NCI-H128 (cell line): ENCODE measurements at regions not wholly inside any gene's neighbourhood (a gene's known extent, or its start where the extent isn't known, plus 50 kb on each side); places are given as distances from the start of the nearest gene placed in this dataset.
"Not testable (repeated sequence)": the region's sequence is repeated elsewhere in the genome, so short reads cannot be mapped to it uniquely, and the experiment has no call there.

Experiments used
- DNase-seq: peaks from one replicate; lab custom pipeline; 2025; ENCODE audit not compliant: unreplicated experiment; lab: John Stamatoyannopoulos, UW

- no peak for DNase-seq
Observed at GRCh38 chr14:101076451-101077198, 173.1 kb upstream of the RTL1 start.

- peak; percentile 52 for DNase-seq
Observed at GRCh38 chr14:101077481-101078074, 174.1 kb upstream of the RTL1 start.

- no peak for DNase-seq
Observed at GRCh38 chr14:101078170-101078891, 174.8 kb upstream of the RTL1 start.

DNA sequence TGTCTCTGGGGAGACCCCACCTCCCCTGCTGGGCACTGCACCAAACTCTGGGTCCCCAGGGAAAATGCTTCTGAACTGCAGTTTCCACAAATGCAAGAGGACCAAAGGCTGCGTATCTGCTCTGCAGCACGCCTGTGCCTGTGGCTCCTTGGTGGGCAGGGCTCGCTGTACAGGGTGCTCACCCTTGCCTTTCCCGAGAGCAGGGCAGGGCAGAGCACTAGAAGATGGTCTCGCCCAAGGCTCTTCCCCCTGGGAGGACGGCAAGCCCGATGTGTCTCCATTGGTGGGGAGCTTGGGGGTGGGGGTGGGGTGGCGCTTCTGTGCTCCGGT, 175.3 kb upstream of the RTL1 start:
- DNase-seq, result no peak

GRCh38 chr14:101080922-101081593, 177.5 kb upstream of the RTL1 start:
- no peak for DNase-seq

DNA sequence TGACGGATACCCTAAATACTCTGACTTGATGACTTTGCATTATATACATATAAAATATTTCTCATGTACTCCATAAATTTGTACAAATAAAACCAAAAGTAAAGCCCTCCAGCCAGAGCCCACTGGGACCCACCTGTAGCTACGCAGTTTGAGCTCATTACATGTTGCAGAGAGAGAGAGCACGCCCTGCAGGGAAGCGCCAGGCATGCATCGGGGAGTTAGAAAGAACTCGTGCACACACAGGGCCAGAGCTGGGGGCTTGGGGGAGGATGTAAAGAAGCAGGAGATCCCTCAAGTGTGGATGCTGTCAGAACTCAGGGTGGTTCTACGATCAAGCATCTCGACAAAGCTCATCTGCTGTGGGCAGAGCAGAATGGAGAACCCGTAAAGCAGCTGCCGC, 178.5 kb upstream of the RTL1 start:
- DNase-seq, result no peak

DNA sequence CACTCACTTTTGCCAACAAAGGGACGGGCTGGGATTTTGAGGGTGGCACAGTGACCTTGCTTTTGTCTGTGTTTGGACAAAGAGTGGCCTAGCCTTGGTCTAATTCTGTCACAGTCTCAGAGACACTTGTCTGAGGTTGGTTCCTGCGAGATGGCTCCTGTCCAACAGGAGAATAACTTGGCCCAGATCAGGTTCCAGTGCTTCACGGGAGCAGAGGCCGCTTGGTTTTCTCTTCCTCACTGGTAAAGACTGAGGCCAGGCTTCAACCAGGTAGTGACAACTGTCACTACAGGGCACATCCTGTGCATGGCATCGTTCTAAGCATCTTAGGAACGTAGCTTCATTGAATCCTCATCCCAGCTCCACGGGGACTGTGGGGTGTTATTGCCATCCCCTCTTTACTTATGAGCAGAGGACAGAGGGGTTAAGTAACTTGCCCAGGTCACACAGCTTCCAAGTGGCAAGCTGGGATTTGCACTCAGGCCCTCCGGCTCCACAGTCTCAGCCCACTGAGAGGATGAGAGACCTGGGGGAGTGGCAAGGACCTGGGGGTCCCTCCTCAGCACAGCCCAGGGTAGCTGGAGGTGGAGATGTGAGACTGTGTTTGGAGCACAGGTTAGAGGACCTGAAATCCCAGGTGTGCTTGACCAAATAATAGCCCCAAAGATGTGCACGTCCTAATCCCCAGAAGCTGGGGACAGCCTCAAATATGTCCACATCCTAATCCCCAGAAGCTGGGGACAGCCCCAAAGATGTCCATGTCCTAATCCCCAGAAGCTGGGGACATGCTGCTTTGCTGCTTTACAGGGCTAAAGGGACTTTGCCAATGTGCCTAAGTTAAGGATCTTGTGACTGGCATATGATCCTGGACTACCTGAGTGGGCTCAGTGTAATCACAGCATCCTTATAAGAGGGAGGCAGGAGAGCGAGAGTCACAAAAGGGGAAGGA, 179.2 kb upstream of the RTL1 start:
- no peak for DNase-seq

GRCh38 chr14:101083564-101084435, 180.3 kb upstream of the RTL1 start:
- no peak for DNase-seq

DNA sequence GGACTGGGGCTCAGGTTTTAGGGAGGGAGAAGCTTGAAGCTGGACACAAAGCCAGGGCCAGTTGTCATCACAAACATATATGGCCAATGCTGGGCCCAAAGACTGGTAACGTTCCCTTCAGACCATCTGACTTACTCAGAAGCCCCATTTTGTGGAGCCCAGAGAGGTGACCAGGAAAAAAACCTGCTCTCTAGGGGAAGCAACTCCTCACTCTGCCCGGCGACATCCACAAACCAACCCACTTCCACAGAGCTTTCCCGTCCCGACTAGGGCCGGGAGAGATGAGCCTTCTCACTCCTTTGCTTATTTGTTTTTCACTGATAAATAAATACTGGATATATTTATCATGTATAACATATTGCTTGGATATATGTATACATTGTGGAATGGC, 180.9 kb upstream of the RTL1 start:
- no peak for DNase-seq

- DNase-seq, result no peak
Observed at GRCh38 chr14:101086926-101087325, 183.4 kb upstream of the RTL1 start.

DNA sequence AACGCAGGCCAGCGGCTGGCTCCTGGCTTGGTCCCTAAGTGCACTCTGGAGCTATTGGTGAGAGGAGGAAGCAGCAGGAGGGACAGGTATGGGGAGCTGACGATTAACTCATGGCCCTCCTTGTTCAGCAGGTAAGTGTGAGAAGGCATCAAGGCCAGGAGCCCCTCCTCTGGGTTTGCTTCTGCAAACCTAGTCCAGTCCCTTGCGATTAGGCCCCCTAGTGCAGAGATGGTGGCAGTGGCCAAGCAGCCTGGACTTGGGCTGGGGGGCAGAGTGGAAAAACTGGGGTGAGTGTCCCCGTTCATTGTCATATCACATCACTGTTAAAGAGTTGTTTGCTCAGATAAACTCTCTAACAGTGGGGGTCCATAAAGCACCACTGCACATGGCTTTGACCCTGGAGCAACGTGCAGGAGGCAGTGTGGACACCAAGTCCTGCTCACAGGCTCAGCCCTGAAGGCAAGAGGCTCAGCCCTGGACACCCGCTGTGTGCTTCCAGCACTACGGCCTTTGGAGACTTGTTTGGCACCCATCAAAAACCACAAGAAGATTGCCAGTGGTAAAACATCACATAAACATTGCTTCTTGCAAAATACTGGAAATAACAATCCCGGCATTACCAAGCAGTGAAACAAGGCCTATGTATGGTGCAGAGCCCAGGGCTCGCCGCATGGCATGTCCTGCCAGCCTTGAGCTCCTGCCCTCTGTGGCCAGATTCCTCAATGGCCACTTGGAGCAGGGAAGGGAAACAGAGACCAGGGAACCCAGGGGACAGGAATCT, 184.3 kb upstream of the RTL1 start:
- no peak for DNase-seq

DNA sequence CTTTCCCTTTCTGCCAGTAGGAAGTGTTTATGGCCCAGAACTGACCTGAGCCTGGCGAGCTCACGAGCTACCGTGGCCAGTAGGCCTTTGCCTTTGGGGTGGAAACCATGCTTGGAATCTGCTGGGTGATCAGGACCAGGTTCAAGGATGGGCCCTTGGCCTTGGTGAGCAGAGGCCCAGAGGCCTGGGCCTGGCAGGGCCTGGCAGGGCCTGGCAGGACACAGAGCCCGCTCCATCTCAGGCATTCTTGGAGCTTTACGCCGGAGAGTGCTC, 184.8 kb upstream of the RTL1 start:
- no peak for DNase-seq

DNA sequence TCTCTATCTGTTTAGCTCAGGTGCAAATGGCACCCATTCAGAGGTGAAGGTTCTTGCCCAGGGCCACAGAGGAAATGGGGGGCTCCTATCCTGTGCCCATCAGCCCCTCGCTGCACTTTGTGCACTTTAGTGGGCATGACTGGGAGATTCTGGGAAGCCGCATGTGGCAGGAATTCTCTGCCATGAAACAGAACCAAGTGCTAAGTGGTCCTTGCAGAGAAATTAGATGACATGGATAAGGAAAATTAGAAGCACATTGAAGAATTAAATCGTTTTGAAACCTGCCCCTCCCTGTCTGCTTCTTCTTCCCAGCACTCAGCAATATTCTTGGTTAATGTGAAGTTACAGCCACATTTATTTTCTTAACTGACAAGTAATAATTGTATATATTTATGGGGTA, 185.2 kb upstream of the RTL1 start:
- no peak for DNase-seq

DNA sequence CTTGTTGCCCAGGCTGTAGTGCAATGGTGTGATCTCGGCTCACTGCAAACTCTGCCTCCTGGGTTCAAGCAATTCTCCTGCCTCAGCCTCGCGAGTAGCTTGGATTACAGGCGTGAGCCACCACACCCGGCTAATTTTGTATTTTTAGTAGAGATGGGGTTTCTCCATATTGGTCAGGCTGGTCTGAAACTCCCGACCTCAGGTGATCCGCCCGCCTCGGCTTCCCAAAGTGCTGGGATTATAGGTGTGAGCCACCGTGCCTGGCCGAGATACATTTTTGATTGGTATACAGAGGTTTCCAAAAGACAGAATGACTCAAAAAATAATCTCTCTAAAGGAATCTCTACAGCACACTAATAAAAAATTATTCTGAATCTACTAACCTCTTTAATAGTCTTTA, 187.0 kb upstream of the RTL1 start:
- not testable (repeated sequence) for DNase-seq

GRCh38 chr14:101090976-101091375, 187.5 kb upstream of the RTL1 start:
- DNase-seq, result no peak

- DNase-seq, result not testable (repeated sequence)
Observed at GRCh38 chr14:101094916-101095315, 191.4 kb upstream of the RTL1 start.

DNA sequence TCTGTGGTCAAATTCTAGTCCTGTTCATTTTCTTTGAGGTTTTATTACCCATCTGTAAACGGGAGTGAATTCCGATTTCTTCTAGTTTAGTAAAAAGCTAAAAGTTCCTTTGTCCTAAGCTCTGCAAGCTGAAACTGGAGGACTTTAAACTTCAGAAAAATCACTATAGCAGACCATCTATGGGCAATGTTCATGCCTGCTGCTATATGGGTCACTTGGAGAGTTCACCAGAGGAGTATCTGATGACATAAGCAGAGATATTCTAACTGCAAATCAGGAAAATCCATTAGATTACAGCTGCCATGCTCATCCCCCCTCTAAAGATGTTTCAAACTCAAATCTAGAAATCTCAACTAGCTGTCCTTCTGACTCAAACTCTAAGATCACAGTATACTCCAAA, 193.0 kb upstream of the RTL1 start:
- no peak for DNase-seq

GRCh38 chr14:101097109-101097793, 193.7 kb upstream of the RTL1 start:
- no peak for DNase-seq

DNA sequence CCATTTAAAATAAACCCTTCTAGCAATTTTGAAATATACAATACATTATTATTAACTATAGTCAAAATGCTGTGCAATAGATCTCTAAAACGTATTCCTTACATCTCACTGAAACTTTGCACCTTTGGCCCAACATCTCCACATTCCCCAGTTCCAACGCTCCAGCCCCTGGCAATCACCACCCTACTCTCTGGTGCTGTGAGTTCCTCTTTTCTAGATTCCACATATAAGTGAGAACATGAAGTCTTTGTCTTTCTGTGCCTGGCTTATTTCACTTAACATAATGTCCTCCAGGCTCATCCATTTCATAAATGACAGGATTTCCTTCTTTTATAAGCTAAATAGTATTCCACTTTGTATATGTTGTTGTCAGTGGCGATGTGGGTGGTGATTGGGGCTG, 194.7 kb upstream of the RTL1 start:
- no peak for DNase-seq
